Testis (tissue), 2 donors: ENCODE measurements at regions not wholly inside any gene's neighbourhood (a gene's known extent, or its start where the extent isn't known, plus 50 kb on each side); places are given as distances from the start of the nearest gene placed in this dataset.

ENCODE experiments used
- DNase-seq: peaks from one replicate; pipeline ENCODE4 v3.0.0-alpha.2; 2019
- H3K27ac ChIP-seq, 2 donors: fragments of 200-600 bp; sonication (generic); one replicate each; pipeline ENCODE4 v1.5.1; 2019
- H3K27me3 ChIP-seq: fragments of 200-600 bp; sonication (generic); one replicate; pipeline ENCODE4 v1.5.1; 2019
- H3K36me3 ChIP-seq: fragments of 200-600 bp; sonication (generic); one replicate; pipeline ENCODE4 v1.5.1; 2017; ENCODE audit warnings: low read depth; ENCODE audit errors: missing control alignments
- H3K4me1 ChIP-seq: fragments of 200-600 bp; sonication (generic); one replicate; pipeline ENCODE4 v1.5.1; 2019
- H3K4me3 ChIP-seq, 2 donors: fragments of 200-600 bp; sonication (generic); one replicate each; pipeline ENCODE4 v1.5.1; 2017 to 2019
- H3K9me3 ChIP-seq: fragments of 200-600 bp; sonication (generic); one replicate; pipeline ENCODE4 v1.5.1; 2017
- CTCF ChIP-seq, 3 experiments: fragments of 450-650 bp in 2 of 3; fragments of 200-600 bp in 1 of 3; sonication (generic) in 1 of 3; IDR thresholded peaks; one replicate each; pipeline ENCODE4 v1.5.1; 2016 to 2019; ENCODE audit warnings: antibody characterized with exemption in 3 of 3, mild to moderate bottlenecking in 2 of 3, moderate library complexity in 1 of 3
- POLR2A ChIP-seq: fragments of 450-650 bp; IDR thresholded peaks from one replicate; pipeline ENCODE4 v1.6.1; 2017; ENCODE audit warnings: antibody characterized with exemption, mild to moderate bottlenecking, moderate library complexity
- WGBS, 2 donors: methylation state at CpG; one replicate each; pipeline ENCODE4 v1.1.5; 2018; 5-methylcytosine and 5-hydroxymethylcytosine counted together
- intact Hi-C: fragments of 100-400 bp; cut with DNase I; formaldehyde crosslinking; loops from one replicate; pipeline ENCODE4 v1.15.1; 2023; ENCODE audit warnings: low total_unique reads

DNA sequence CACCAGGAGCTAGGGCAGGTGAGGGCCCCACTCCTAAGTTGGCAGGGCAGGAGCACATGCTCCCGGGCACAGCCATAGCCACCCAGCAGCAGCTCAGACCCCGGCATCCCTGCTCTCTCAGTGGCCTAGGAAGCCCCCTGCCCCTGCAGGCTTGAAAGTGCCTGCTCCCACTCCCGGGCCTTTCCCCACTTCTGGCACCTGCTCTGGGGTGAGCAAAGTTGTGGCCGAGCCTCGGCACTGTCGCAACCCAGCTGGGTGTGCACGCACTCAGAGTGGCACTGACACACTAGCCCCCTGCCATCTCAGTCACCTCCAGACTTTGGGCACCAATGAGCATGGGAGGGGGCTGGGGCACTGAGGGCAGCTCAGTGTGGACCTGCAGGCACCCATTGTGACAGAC lies 60.8 kb upstream of the CDKN2AIP start:
- Histone ChIP-seq H3K4me3 (no peak overlapping the region), H3K9me3 (no peaks in the 10 kb centered on the region), H3K36me3 (no peaks in the 10 kb centered on the region), H3K27me3 (no peaks in the 10 kb centered on the region), H3K4me1 (no peaks in the 10 kb centered on the region), H3K27ac (no peak overlapping the region)
- TF ChIP-seq CTCF (IDR thresholded peaks at IDR 0.05) (no peak), POLR2A (no peak)
- 80 to 86% methylated on average over 7 of the region's 7 CpGs for WGBS, 2 donors
- DNase-seq: no peak
- intact Hi-C loops: no loop called here

DNA sequence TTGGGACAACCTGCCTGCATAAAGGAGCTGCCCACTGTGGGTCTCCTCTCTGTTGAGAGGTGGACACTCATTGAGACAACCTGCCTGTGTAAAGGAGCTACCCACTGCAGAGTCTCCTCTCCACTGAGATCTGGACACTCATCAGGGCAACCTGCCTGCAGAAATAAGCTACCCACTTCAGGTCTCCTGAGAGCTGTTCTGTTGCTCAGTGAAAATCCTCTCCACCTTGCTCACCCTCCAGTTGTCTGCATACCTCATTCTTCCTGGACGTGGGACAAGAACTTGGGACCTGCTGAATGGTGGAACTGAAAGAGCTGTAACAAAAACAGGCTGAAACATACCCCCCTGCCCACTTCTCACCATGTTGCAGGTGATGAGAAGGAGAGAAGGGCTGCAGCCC lies 59.9 kb upstream of the CDKN2AIP start:
- no peak for TF ChIP-seq POLR2A
- TF ChIP-seq CTCF (IDR thresholded peaks at IDR 0.05): no peak
- no peaks in the 10 kb centered on the region for H3K4me1 ChIP-seq
- DNase-seq: no peak
- 93 to 95% methylated on average over 1 of the region's 1 CpG for WGBS, 2 donors
- intact Hi-C loops: no loop called here
- H3K4me3 ChIP-seq: no peak overlapping the region
- H3K27ac ChIP-seq: no peak overlapping the region
- H3K36me3 ChIP-seq: no peaks in the 10 kb centered on the region
- no peaks in the 10 kb centered on the region for H3K9me3 ChIP-seq
- no peaks in the 10 kb centered on the region for H3K27me3 ChIP-seq

- 75 to 83% methylated on average over 4 to 7 of the region's 7 CpGs for WGBS, 2 donors
- Histone ChIP-seq H3K4me3 (no peak overlapping the region), H3K9me3 (no peaks in the 10 kb centered on the region), H3K27me3 (no peaks in the 10 kb centered on the region), H3K4me1 (no peaks in the 10 kb centered on the region), H3K27ac (no peak overlapping the region), H3K36me3 (no peaks in the 10 kb centered on the region)
- no peak for TF ChIP-seq CTCF (IDR thresholded peaks at IDR 0.05)
- no peak for TF ChIP-seq POLR2A
- intact Hi-C loops: no loop called here
- no peak for DNase-seq
Observed at GRCh38 chr4:183384983-183385382, 59.5 kb upstream of the CDKN2AIP start.

DNA sequence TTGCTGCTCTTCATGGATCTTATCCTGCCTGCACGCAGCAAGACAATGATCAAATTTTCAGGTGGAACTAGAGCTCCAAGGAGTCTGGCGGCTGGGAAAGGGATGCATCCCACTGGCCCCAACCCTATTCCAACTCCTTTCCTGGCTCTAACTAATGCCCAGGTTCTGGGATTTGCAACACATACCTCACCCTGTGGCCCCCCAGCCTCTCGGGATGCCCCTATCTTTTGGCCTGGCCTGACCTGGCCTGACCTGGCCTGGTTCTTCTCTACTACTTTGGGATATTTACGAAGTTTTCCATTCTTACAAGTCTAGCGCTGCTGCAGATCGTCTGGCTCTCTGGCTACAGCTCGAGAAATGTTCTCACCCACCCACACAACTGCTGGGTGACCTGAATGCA lies 56.4 kb upstream of the CDKN2AIP start:
- DNase-seq: no peak
- WGBS, 2 donors: 81 to 85% methylated on average over 7 of the region's 7 CpGs
- H3K9me3 ChIP-seq: no peaks in the 10 kb centered on the region
- no peaks in the 10 kb centered on the region for H3K36me3 ChIP-seq
- H3K27ac ChIP-seq: no peak overlapping the region
- H3K4me3 ChIP-seq: no peak overlapping the region
- H3K27me3 ChIP-seq: no peaks in the 10 kb centered on the region
- no peak for TF ChIP-seq CTCF (IDR thresholded peaks at IDR 0.05)
- TF ChIP-seq POLR2A: no peak
- no peaks in the 10 kb centered on the region for H3K4me1 ChIP-seq
- intact Hi-C loops: no loop called here

DNA sequence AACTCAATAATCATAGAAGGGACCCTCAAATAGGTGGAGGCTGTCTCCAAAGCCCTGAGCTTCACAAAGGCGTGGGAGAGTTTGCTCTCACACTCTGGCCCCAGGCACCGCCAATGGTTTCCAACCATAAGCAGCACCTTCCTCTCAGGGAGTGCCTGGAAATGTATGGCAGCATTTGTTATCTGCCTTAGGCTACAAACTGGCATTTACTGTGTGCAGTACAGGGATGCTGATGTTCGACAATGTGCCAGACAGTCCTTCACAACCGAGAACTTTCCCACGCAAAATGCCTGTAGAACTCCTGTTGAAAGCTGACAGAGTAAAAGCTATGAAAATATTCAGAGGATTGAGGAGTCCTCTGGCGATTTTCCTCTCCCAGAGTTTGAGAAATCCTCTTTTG lies 55.7 kb upstream of the CDKN2AIP start:
- 77 to 83% methylated on average over 6 of the region's 6 CpGs for whole genome bisulfite sequencing, 2 donors
- Histone ChIP-seq H3K27ac (no peak overlapping the region), H3K4me3 (no peak overlapping the region), H3K4me1 (no peaks in the 10 kb centered on the region), H3K9me3 (no peaks in the 10 kb centered on the region), H3K27me3 (no peaks in the 10 kb centered on the region), H3K36me3 (no peaks in the 10 kb centered on the region)
- DNase-seq: no peak
- intact Hi-C loops: no loop called here
- no peak for TF ChIP-seq POLR2A
- TF ChIP-seq CTCF (IDR thresholded peaks at IDR 0.05): no peak
